Stimulated activated naive CD8-positive, alpha-beta T cell treated with anti-CD3 and anti-CD28 coated beads, Interleukin-15, Interleukin-2, amounts not matched to agents 100 U/mL and 50 U/mL, for 24 hours (primary cell): ENCODE measurements at regions not wholly inside any gene's neighbourhood (a gene's known extent, or its start where the extent isn't known, plus 50 kb on each side); places are given as distances from the start of the nearest gene placed in this dataset.

ENCODE experiments used
- ATAC-seq: fragments of 150-1000 bp; cut with Tn5 transposase; one replicate; pipeline ENCODE4 v1.10.0; 2021
- DNase-seq: peaks from one replicate; pipeline ENCODE4 v3.0.0; 2021

DNA sequence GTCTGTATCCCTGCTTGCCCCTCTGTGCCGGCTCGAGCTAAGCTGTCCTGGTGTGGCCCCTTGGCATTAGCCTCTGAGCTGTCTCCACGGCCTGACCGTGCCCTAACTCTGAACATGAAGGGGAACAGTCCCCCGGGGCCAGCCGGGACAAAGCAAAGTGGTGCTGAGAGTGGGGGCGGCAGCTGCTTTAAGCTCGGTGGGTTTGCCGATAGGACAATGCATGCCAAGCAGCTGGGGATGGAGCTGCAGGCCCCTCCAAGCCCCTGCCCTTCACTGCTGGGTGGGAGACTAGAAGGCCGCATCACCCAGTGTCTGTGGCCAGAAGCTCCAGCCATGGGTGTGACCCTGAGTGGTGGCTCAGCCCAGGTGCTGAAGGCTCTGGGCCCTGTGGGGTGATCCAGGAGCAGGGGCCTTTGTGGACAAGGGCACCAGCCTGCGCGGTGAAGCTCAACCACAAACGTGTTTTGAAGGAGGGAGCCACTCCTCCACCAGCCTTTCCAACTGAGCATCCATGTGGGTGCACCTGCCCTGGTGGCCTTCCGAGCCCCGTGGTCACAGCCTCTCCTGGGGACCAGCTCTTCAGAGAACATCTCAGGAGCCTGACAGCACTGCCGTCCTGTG, 242.5 kb downstream of the ERMARD start:
- no peak for DNase-seq
- ATAC-seq, result no peak

DNA sequence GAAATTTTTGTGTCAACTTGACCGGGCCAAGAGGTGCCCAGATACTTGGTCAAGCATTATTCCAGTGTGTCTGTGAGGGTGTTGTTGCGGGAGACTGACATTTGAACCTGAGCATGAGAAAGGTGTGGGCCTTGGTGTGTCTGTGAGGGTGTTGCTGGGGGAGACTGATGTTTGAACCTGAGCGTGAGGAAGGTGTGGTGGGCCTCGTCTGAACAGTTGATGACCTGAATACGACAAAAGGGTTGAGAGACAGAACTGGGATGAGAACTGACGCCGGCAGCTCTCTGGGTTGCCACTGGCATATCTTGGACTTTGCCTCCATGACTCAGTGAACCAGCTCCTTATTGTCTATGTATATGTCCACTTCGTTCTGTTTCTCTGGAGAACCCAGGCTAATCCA, 240.5 kb downstream of the ERMARD start:
- ATAC-seq, result no peak
- no peak for DNase-seq

DNA sequence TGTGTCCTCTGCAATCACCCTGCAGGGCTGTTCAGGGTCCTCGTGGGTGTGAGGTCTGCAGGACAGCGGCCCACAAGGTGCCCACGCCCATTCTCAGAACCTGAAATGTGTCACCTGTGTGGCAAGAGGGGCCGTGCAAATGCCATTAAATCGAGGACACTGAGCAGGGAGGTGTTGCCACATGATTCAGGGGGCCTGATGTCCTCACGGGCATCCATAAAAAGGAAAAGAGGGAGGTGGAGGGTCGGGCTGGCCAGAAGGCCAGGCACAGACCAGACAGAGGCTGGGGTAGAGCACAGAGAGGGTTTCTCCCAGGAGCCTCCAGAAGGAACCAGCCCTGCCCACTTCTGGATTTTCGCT, 239.6 kb downstream of the ERMARD start:
- DNase-seq, result no peak
- no peak for ATAC-seq

DNA sequence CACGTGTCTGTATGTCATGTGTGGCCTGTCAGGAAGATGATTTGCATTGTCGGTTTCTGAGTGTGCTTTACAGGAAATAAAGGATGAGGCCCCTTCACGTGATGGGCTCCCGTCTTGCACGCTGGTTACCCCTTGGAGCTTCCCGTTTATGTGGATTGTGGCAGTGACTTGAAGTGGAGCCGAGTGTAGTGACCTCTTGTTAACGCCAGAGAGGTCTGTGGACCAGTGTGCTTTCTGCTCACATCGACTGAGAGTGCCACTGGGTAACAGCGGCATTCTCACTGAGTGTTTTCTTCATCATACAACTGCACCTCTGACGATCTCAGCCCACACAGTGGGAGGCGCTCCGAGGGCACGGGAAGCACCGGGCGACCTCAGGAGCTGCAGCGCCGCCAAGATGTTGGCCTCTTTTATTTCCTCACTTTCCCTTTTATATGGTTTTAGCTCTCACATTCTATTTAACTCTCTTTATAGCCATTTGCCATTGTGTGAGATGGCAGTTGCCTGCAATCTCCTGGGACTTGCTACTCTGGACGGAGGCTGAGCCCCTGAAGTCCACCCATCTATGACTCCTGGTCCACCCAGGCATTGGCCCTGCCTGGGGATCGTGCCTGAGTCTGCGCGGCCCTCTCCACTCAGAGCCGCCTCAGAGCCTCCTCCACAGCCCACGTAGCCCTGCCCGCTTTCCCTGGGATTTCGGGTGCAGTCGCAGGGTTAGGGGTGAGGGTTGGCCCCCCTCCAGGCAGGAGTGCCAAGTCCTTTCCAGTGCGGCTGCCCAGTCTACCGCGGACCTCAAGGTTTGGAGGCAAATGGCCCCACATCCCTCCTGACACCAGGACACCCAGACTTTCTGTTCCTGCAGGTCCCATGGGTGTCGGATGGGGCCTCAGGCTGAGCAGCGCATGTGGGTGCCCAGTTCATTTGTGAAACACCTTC, 238.9 kb downstream of the ERMARD start:
- ATAC-seq (peak; percentile 87), DNase-seq (peak; percentile 68)

DNA sequence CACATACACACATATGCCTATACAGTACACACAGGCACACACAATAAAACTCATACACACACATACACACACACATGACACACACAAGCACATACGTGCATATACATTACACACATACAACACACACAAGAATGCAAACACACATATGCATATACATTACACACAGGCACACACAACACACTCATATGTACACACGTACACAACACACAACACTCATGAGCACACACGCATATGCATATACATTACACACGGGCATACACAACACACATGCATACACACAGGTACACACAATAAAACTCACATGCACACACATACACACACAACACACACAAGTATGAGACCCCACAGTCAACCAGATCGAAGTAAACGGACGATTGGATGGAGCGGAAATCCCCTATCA, 238.2 kb downstream of the ERMARD start:
- DNase-seq (no peak), ATAC-seq (no peak)

DNA sequence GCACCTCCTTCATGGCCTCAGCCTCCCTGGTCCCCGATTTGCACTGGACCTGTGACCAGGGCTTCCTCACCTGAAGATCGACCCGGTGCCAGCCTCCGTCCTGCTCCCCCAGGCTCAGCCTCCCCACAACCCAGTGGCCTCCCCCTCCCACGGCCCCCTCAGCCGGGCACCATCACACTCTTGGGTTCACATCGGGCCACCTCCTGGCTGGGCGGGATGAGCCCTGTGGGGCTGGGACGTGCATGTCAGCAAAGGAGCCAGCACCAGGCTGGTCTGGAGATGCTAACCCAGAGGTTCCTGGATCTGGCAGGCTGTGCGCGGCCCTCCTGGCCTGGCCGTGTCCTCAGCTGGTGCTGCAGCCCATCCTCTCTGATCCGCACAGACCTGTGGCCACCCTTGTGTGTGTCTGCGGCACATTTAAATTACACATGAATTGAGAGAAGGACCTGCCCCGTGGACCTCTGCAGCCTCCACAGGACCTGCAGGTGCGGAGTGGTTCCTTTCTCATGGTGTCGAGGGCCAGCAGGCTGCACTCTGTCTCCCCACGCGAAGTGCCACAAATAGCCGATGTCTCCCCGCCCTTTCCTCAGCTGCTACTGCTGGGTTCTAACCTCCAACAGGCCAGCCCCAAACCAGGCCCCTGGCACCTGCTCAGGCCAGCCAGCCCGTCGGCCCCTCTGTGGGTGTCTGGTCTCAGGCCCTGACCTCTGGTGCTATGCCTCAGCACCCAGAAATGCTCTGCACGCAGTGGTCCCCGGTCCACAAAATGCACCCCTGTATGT, 237.5 kb downstream of the ERMARD start:
- DNase-seq (no peak), ATAC-seq (no peak)

DNA sequence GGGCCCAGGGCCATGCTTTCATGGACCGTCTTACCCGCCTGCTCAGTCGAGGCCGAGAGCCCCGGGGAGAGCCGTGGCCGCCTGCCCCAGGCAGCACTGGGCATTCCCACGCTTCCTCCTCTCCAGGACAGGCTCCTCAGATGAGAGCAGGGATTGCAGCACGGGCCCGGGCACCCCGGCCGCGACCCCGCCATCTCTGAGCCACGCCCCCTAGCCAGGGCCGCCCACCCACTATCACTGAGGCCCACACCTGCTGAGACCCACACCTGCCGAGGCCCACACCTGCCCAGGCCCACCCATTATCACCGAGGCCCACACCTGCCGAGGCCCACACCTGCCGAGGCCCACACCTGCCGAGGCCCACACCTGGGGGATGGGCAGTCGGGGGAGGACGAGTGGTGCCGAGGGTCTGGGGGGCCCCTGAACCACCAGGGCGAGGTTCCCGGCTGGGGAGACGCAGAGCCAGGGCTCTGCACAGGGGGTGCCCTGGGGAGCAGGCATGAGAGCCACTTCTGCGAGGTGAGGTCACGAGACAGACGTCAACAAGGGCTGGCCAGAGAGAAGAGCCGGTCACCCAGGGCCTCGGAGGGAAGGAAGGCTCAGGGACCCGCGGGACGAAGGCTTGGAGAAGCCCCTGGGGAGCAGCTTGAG, 235.6 kb downstream of the ERMARD start:
- DNase-seq (no peak), ATAC-seq (no peak)

DNA sequence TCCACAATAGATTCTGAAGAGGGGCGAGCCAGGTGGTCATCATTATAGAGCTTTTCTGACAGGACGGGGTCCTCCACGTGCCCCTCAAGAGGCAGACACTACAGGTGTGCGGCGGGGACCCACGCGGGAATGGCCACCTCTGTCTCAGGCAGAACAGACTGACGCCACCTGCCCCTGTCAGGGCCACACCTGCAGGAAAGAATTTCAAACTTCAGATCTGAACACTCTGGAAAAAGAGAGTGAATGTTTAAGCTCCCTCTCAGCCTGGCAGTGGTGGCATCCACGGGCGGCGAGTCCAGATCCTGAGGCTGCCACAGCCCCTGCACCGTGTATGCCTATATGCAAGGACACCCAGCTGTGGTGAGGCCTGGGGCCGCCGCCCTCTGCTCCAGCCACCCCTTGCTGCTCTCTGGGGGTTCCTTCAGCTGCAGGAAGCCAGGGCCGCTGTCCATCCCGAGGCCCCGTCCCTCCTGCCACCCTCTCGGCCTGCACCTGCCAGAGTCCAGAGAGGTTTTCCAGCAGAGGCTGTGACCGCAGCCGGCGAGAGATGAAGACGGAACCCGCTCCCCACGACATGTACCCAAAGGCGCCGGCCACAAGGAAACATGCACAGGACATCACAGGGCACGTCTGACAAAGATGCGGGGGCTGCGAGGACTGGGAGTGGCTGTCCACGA, 234.9 kb downstream of the ERMARD start:
- ATAC-seq, result no peak
- no peak for DNase-seq

DNA sequence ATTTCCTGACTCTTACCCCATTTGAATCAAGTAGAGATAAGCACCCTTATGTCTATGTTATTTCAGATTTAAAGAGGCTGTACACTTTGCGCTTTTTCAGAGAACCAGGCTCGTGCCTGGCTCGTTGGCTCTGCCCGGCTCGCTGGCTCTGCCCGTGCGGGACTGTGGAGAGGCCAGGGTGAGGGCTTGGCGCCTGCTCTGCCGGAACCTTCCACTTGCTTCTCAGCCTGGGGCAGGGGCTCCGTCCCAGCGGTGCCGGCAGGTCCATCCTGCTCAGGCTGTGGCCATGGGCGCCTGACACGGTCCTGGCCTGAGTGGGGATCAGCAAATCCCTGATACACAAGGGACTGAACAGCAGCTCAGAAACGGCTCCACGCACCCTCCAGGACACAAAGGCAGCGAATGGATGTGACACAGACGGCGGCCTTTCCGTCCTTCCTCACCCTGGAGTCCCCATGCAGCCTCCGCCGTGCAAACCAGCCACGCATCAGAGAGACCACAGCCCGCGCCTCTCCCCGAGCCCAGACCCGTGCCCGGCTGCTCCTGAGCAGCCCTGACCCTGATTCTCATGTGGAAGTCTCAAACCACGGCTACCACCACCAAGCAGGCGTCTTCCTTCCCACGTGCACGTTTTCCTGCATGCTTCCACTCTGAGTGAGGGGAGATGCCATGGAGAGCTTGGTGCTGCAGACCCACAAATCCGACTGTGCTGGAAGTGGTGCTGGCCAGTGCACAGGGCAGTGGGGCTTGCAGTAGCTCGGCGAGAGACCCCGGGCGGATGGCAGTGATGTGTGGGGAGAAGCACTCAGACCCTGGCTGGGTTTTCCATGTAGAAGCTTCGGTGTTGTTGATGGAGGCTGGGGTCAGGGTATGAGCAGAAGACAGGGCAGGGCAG, 233.9 kb downstream of the ERMARD start:
- ATAC-seq (no peak), DNase-seq (no peak)

DNA sequence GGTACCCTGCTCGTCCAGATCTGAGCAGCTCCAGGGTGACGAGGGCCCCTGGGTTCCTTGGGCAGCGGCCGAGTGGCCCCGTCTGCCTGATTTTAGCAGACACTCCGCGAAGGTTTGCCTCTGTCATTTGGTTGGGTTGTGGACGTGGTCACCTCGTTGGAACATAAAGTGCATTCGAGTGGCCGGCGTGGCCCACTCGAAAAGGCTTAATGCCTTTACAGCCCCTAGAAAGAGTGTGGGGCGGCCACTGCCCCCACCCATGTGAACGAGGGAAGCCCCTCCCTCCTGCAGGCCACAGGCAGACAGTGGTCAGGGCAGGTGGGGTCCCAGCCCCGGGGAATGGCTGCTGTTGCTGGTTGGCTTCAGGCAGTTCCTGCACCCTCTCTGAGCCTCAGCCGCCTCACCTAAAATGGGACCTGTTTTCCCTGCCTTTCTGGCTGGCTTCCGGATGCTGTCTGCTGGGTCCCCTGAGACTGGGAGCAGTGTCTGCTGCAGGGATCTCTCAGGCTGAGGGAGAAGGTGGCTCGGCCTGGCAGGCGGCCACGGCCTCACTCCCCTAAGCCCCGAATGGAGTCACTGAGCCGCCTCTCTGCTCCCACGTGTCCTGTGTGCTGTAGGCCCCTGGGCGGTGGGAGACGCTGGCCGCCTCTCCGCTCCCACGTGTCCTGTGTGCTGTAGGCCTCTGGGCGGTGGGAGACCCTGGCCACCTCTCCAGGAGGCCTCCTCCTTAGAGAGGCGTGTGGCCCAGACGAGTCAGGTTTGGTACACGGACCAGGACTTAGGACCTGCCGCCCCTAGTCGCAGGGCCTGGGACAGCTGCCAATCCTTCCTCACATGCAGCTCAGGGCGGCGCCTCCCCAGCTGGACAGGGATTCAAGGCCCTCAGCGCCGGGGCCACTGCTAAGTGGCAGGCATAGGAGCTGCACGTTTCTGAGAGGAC, 233.0 kb downstream of the ERMARD start:
- no peak for DNase-seq
- no peak for ATAC-seq

DNA sequence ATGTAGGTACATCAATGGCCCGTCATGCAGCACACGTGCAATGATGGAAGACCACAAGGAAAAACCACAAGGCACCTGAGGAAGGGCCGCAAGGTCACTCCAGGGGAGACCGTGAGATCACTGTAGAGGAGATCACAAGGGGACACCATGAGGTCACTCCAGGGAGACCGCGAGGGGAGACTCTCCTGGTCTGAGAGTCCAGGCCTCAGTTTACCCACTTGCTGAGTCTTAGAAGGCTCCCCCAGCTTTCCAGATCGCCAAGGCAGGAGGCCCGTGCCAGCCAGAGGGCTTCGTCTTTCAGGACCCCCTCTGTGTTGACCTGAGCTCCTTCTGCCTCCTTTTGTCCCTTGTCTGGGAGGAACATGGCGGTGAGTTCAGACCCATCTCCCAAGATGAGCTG, 232.2 kb downstream of the ERMARD start:
- ATAC-seq (no peak), DNase-seq (no peak)

DNA sequence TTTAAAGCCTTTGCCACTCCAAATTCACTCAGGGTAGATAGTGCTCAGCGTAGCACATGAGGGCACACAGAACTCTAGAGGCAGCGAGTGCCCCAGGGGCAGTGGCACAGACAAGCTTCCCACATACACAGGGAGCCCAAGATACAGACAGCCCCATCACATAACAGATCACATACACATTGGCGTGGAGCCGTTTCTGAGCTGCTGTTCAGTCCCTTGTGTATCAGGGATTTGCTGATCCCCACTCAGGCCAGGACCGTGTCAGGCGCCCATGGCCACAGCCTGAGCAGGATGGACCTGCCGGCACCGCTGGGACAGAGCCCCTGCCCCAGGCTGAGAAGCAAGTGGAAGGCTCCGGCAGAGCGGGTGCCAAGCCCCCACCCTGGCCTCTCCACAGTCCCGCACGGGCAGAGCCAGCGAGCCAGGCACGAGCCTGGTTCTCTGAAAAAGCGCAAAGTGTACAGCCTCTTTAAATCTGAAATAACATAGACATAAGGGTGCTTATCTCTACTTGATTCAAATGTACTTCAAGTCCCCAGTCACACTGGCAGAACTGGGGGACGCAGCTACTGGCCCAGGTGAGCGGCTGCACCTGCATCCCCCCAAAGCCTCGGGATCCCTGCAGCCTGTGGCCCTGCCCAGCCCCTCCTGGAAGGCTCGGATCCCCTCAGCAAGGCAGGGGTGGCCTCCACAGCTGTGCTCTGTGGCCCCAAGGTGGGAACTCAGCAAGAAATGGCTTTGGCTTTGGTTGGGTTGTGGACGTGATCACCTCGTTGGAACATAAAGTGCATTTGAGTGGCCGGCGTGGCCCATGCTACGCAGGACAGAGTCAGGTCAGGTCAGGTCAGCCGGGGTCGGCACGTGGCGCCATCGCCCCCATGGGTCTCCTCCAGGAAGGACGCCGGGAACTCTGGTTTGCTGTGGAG, 231.3 kb downstream of the ERMARD start:
- DNase-seq (no peak), ATAC-seq (no peak)

DNA sequence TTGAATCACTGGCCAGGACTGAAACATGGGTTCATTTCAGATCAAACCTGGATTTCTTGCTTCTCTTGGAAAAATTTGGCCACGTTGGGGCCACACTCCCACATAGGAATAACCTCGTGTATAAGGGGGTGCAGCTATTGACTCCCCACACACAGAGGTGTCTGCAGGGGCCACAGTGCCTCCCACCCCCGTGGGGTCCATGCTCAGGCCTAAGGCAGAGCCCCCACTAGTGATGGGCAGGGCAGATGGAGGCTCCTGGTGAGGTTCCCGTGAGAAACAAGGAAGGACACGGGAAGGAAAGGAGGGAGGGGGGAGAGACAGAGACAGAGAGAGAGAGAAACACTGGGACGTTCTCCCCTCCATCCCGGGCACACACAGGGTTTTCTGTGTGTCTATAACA, 230.5 kb downstream of the ERMARD start:
- no peak for ATAC-seq

DNA sequence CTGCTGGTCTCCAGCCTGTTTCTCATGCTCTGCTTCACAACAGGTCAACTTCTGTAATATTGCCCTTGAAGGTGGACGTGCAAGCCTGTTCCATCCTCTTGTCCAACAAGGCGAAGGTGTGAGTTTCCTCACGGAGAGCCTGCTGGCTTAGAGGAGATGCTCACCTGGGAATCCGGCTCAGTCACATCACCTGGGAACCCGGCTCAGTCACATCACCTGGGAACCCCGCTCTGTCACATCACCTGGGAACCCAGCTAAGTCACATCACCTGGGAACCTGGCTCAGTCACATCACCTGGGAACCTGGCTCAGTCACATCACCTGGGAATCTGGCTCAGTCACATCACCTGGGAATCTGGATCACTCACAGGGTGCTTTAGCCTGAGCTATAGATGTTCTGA, 230.1 kb downstream of the ERMARD start:
- DNase-seq, result no peak

More for the DNA sequence above, 230.5 kb downstream of the ERMARD start:
- DNase-seq, result no peak

DNA sequence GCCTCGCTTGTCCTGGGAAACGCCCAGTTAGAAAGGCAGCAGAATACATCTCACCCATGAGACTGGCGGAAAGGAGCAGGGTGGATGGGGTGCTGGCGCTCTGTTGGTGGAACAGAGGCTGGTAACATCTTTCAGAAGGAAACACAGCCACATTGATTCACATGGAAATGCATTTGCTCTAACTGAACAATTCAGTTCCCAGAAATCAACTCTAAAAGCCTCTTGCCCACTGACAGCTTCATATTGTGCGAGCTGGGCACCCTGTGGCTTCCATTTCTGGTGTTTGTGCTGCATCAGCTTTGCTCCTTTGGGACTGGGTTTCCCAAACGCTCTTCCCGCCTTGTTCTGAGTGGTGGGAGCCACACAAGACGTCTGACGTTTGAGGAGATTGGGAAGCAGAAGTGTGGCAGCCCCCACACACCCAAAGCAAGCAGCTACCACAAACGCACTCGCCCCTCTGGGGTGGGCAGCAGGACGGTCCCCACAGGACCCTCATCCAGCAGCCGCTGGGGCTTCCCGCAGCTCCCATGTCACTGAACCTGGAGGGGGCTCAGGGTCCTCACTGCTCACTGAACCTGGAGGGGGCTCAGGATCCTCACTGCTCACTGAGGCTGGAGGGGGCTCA, 229.5 kb downstream of the ERMARD start:
- ATAC-seq (no peak), DNase-seq (no peak)

More for the DNA sequence above, 230.1 kb downstream of the ERMARD start:
- ATAC-seq, result no peak

DNA sequence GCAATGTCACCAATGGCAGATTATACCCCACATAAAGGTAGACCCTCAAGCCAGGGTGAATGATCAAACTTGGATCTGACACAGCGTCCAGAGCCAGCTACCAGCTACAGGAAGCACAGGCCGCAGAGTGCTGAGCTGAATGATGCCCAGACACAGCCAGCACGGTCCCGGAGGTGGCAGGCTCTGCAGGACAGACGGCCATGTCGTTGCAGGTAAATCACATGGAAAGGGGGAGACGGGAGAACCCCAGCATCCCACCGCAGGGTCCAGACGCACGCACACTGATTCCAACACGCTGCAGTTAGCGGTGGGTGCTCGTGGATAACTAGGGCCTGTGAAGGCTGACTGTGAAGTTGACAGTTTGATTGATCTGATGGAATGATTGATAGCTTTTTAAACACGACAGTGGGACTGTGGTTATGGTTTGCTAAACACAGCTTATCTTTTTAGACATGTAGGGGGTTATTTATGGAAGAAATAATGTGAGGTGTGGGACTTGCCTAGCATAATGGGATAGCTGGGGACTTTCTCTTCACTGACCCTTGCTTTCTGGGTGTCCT, 228.5 kb downstream of the ERMARD start:
- DNase-seq, result no peak
- ATAC-seq, result no peak

DNA sequence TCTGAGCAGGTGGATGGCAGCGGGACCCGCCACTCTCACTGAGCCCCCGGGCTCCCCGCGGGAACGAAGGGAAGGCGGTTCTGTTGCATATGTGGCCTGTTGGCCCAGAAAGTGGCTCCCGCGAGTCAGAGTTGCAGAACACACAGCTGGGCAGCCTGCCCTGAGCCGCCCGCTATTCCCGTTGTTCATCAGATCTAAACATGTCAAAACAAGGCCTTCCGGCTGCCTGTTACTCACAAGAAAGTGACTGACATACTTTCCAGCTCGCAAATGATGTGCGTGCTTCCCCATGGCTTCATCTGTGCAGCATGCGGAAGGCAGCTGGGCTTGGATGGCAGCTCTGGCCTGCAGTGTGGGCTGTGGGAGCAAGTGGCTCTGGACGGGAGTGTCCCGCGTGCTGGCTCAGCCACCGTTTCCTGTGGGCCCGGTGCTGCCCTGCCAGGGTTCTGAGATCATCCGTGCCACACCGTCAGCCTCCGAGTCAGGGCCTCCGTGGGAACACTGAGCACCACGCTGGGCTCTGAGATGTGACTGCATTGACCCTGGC, 227.3 kb downstream of the ERMARD start:
- DNase-seq (no peak), ATAC-seq (no peak)
